PFSK-1 (cell line): ENCODE measurements at regions not wholly inside any gene's neighbourhood (a gene's known extent, or its start where the extent isn't known, plus 50 kb on each side); places are given as distances from the start of the nearest gene placed in this dataset.

ENCODE experiments used
- FOXP2 ChIP-seq: optimal IDR thresholded peaks from 2 replicates; pipeline ENCODE3; 2011; ENCODE audit warnings: borderline replicate concordance, control low read depth, inconsistent platforms; ENCODE audit not compliant: insufficient read depth; ENCODE audit errors: extremely low read length, extremely low read depth
- POLR2AphosphoS5 ChIP-seq: IDR thresholded peaks from 2 replicates; pipeline ENCODE4 v1.6.1; 2012; ENCODE audit warnings: low read depth, mild to moderate bottlenecking, control low read depth, low read length, moderate library complexity
- REST ChIP-seq, 2 experiments: IDR thresholded peaks; 2 replicates each; pipeline versions ENCODE4 v1.6.1 to v1.8.0; 2011 to 2012; ENCODE audit warnings: low read depth in 2 of 2, low read length in 2 of 2, control low read depth in 1 of 2, inconsistent platforms in 1 of 2, mild to moderate bottlenecking in 1 of 2, moderate library complexity in 1 of 2; ENCODE audit not compliant: insufficient read depth in 1 of 2
- SIN3A ChIP-seq: IDR thresholded peaks from 2 replicates; pipeline ENCODE4 v1.6.1; 2012; ENCODE audit warnings: mild to moderate bottlenecking, low read length, moderate library complexity, borderline replicate concordance; ENCODE audit not compliant: insufficient read depth
- TAF1 ChIP-seq: IDR thresholded peaks from 2 replicates; pipeline ENCODE4 v1.6.1; 2012; ENCODE audit warnings: low read length, control low read depth, borderline replicate concordance; ENCODE audit not compliant: insufficient read depth

DNA sequence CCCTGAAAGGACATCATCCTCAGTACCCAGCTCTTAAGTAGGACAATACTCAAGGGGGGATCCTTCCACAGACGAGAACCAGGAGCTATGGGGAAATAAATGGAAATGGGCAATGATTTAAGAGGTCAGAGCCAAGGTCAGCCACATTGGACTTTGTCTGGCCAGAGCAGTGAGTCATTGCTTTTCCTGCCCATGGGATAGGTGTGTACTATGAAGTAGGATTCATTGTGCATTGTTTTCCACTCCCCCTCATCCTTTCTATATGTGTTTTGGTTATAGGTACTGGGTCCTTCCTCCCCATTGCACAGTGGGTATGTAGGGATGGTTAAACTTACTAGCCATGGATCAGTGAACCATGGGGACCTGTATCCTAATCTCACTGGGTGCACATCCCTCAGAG, 328.9 kb upstream of the USP25 start:
- TF ChIP-seq TAF1 (no peak), POLR2AphosphoS5 (no peak), SIN3A (no peak), FOXP2 (no peak), REST (IDR thresholded peaks at IDR 0.05; ENCODE audit: insufficient read depth in 1 of 2, low read depth in 2 of 2, low read length in 2 of 2) (no peak)

GRCh38 chr21:15401331-15401730, 328.5 kb upstream of the USP25 start:
- TF ChIP-seq TAF1 (no peak), SIN3A (no peak), REST (IDR thresholded peaks at IDR 0.05; ENCODE audit: insufficient read depth in 1 of 2, low read depth in 2 of 2, low read length in 2 of 2) (no peak), POLR2AphosphoS5 (no peak), FOXP2 (no peak)

DNA sequence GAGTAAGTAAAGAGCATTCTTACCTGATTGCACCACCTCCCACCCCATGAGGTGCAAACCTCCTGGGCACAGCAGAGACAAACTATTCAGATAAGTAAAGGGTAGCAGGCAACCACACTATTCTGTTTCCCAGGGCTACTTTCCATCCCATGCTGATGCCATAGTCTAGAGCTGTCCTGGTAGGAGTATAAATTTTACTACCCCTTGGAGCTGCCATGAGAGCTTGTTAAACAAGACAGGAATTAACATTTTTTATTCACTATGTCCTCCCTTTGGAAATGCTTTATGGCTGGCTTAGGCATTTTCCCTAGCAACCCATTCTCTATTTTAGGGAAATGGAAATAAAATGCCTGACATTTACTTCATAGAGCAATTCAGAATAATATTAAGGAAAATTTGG, 324.6 kb upstream of the USP25 start:
- TF ChIP-seq FOXP2 (no peak), TAF1 (no peak), SIN3A (no peak)

DNA sequence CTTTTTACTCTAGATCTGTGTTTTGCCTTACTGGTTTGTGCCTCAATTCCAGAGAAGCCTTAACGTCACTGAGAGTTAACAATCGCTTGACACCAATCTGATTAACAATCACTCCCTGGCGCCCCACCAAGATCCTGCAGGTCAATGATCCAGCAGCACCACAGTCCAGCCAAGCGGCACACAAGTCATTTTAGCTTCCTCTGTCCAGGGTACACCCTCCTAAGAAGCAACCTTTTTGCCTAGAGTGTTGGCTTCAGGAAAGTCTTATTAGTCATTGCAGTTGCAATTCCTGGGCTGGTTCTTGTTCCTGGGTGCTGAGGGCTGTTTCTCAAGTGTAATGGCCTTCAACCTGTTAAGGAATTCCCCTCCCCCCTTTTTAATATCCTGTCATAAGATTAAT, 323.0 kb upstream of the USP25 start:
- TF ChIP-seq REST (IDR thresholded peaks at IDR 0.05; ENCODE audit: insufficient read depth in 1 of 2, low read depth in 2 of 2, low read length in 2 of 2) (peak in 1 of 2 experiments; percentile 74; a peak in 1 of 4 replicates), FOXP2 (no peak)

- TF ChIP-seq SIN3A = no peak
- TF ChIP-seq TAF1 = no peak
- TF ChIP-seq FOXP2 = no peak
- TF ChIP-seq REST (IDR thresholded peaks at IDR 0.05; ENCODE audit: insufficient read depth in 1 of 2, low read depth in 2 of 2, low read length in 2 of 2) = no peak
- no peak for TF ChIP-seq POLR2AphosphoS5
Measured at GRCh38 chr21:15407585-15407984, 322.2 kb upstream of the USP25 start.
